B cell (primary cell): ENCODE measurements at regions not wholly inside any gene's neighbourhood (a gene's known extent, or its start where the extent isn't known, plus 50 kb on each side); places are given as distances from the start of the nearest gene placed in this dataset.

Experiments used
- CTCF ChIP-seq: fragments of 200-600 bp; IDR thresholded peaks from one replicate; pipeline ENCODE4 v1.8.0; 2022; ENCODE audit warnings: antibody characterized with exemption, mild to moderate bottlenecking
- EZH2 ChIP-seq: IDR thresholded peaks from 2 replicates; pipeline ENCODE4 v1.6.1; 2012; ENCODE audit warnings: borderline replicate concordance, low read depth, mild to moderate bottlenecking, moderate library complexity, low read length; ENCODE audit not compliant: insufficient read depth, poor library complexity, severe bottlenecking

- TF ChIP-seq EZH2 (no peak), CTCF (no peak)
Observed at GRCh38 chr18:64876833-64877232, 727.9 kb upstream of the LINC00305 start.
